Fibroblast of mammary gland (primary cell): ENCODE measurements at regions not wholly inside any gene's neighbourhood (a gene's known extent, or its start where the extent isn't known, plus 50 kb on each side); places are given as distances from the start of the nearest gene placed in this dataset.

ENCODE experiments used
- DNase-seq: peaks from one replicate; pipeline ENCODE4 v3.0.0-alpha.2; 2010; ENCODE audit warnings: low read depth
- H3K4me3 ChIP-seq: 2 replicates; pipeline ENCODE4 v1.5.1; 2011; ENCODE audit warnings: low read depth, mild to moderate bottlenecking, low read length, moderate library complexity; ENCODE audit not compliant: control insufficient read depth
- TF ChIP-seq, protein P1 (sequence below): conservative IDR thresholded peaks from 2 replicates; pipeline ENCODE4 v1.5.1; 2011; ENCODE audit warnings: low read depth, low read length, inconsistent platforms; ENCODE audit not compliant: control insufficient read depth, insufficient read depth

DNA sequence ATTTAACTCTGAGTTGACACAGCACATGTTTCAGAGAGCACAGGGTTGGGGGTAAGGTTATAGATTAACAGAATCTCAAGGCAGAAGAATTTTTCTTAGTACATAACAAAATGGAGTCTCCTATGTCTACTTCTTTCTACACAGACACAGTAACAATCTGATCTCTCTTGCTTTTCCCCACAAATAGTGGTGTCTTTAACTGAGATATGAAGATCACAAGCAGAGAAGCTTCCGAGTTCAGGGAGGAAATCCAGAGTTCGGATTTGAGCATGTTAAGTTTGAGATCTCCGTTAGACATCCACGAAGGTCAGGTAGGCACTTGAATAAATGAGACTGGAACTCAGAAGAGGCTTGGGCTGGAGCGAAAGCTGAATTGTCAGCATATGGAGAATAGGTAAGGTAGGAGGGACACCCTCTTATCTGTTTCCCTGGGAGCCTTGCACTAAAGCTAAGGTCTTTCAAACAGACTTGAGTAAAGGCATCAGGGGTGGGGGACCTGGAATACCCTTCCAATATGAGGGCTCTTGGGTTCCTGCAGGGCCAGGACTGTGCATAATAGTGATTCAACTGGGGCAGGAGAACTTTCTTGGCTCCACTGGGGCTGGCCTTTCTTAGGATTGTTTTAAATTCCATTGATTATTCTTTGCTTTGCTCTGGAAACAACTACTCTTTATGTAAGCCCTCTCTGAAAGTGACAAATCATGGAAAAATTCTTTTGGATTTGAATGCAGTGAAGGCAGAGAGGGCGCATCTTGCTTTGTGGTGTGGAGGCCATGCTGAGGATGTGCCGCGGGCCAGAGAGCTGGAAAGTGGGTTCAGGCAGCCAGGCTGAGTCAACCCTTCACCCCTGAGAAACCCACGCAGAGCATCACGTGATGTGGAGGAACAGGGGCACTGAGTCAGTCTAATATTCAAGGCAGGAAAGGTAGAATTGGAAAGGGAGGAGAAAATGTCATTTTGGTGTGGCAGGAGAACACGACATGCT lies 62.7 kb upstream of the AMPD3 start:
- TF ChIP-seq, protein P1, sequence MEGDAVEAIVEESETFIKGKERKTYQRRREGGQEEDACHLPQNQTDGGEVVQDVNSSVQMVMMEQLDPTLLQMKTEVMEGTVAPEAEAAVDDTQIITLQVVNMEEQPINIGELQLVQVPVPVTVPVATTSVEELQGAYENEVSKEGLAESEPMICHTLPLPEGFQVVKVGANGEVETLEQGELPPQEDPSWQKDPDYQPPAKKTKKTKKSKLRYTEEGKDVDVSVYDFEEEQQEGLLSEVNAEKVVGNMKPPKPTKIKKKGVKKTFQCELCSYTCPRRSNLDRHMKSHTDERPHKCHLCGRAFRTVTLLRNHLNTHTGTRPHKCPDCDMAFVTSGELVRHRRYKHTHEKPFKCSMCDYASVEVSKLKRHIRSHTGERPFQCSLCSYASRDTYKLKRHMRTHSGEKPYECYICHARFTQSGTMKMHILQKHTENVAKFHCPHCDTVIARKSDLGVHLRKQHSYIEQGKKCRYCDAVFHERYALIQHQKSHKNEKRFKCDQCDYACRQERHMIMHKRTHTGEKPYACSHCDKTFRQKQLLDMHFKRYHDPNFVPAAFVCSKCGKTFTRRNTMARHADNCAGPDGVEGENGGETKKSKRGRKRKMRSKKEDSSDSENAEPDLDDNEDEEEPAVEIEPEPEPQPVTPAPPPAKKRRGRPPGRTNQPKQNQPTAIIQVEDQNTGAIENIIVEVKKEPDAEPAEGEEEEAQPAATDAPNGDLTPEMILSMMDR: no peak
- peak; percentile 29 for DNase-seq
- H3K4me3 ChIP-seq: no peak overlapping the region

DNA sequence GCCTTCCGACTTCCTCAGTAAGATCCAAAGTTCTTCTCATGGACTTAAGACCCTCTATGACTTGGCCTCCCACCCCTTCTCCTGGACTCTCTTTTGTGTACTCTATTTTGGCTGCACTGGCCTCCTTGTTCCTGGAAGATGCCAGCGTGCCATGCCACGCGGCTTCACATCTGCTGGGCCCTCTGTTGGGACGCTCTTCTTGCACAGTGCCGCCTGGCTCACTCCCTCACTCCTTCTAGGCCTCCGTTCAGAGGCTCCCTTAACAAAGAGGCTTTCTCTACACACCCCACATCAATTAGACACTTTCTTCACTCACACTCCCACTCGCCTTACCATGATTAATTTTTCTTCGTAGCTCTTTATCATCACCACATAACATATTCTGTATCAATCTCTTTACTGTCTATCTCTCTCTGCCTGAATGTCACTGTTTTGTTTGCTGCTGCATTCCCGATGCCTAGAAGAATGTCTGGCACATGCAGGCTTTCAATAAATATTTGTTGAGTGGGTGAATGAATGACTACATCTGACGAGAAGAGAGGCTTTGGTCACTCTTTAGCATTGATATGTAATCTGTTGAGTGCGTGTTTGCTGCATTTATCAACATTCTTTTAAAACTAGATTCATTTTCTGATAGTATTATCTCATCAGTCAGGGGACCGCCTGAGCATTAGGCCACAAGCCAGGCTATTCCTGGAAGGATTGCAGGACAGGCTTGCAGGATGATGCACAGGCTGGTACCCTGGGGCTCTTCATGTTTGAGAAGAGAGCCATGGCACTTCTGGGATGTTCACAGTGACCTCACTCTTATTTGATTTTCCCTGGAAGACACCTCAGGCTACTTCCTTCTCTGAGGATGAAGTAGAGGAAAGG lies 60.6 kb upstream of the AMPD3 start:
- TF ChIP-seq, protein P1: no peak
- no peak overlapping the region for H3K4me3 ChIP-seq
- peak; percentile 47 for DNase-seq

DNA sequence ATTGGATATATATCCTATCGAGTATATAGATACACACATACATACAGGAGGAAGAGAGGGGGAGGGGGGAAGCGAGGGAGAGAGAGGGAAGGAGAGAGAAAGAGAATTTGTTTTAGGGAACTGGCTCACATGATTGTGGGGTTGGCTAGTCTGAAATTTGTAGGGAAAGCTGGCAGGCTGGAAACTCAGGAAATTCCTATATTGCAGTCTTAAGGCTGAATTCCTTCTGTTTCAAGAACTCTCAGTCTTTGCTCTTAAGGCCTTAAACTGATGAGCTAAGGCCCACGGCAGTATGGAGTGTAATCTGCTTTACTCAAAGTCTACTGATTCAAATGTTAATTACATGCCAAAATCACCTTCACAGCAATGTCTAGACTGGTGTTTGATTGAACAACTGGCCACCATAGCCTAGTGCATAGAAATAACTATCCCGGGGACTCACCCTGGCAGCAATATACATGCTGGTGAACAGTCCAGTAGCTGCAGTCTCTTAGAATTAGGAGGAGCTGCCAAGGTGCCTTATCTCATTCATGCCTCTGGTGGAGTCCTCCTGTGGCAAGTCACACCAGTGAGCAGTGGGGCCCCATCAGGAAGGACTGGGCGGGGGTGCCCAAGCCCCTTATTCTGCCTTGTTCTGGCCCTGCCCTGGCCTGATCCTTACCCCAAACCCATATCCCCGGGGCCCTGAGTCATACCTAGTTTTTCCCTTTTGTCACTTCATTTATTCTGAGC lies 59.7 kb upstream of the AMPD3 start:
- no peak overlapping the region for H3K4me3 ChIP-seq
- no peak for DNase-seq
- TF ChIP-seq, protein P1: no peak

DNA sequence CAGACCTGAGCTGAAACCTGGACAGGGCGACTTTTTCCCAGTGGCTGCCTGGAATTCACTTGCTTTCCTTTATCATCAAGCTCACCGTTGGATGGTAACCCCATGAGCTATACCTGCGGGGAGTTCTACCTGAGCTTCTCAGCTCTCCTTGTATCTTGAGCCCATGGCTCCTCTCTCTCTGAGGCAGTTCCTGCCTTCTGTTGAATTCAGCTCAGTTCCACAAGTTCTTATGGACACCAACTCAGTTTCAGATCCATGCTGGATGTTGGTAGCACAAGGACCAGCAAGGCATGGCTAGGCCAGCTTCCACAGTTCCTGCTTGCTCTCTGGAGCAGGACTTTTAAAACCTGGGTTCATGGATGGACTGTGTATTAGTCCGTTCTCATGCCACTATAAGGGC lies 58.3 kb upstream of the AMPD3 start:
- no peak for DNase-seq
- no peak overlapping the region for H3K4me3 ChIP-seq
- TF ChIP-seq, protein P1: no peak

DNA sequence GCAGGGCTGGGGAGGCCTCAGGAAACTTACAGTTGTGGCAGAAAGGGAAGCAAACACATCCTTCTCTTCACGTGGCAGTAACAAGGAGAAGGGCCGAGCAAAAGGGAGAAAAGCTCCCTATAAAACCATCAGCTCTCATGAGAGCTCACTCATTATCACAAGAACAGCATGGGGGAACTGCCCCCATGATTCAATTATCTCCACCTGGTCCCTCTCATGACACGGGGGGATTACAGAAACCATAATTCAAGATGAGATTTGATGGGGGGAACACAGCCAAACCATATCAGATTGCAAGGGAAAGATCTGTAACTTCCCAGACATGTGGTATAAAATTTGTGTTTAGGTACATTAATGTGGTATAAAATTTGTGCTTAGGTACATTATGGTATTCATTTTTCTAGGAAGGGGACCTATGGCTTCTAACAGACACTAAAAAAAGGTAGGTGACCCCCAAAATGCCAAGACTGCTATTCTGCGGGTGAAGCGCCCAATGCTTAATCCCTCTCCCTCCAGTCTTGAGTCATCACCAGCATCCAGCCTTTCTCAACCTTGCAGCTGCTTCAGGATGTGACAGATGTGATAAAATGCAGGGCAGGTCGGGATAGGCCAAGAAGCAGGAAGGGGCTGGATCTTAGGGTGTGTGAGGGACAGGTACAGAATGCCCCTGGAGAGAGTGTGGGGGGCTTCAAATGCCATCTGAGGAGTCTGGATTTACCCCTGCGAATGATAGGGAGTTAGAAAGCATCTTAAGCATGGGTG lies 57.7 kb upstream of the AMPD3 start:
- TF ChIP-seq, protein P1: no peak
- DNase-seq: no peak
- H3K4me3 ChIP-seq: no peak overlapping the region
